ACC112 (cell line): ENCODE measurements at regions not wholly inside any gene's neighbourhood (a gene's known extent, or its start where the extent isn't known, plus 50 kb on each side); places are given as distances from the start of the nearest gene placed in this dataset.

ENCODE experiments used
- H2AFZ ChIP-seq: fragments of 200-600 bp; sonication (generic); one replicate; pipeline ENCODE4 v1.6.0; 2017; ENCODE audit warnings: antibody characterized with exemption, low read length; ENCODE audit not compliant: unreplicated experiment
- H3K27ac ChIP-seq: fragments of 200-600 bp; sonication (generic); 2 replicates; pipeline ENCODE4 v1.5.1; 2014; ENCODE audit warnings: low read depth, mild to moderate bottlenecking, antibody characterized with exemption, low read length, moderate library complexity
- H3K27me3 ChIP-seq: fragments of 200-600 bp; sonication (generic); 2 replicates; pipeline ENCODE4 v1.6.1; 2014; ENCODE audit warnings: mild to moderate bottlenecking, antibody characterized with exemption, low read length, moderate library complexity, mixed read lengths; ENCODE audit not compliant: insufficient read depth
- H3K36me3 ChIP-seq: fragments of 200-600 bp; sonication (generic); 2 replicates; pipeline ENCODE4 v1.6.1; 2016; ENCODE audit warnings: mild to moderate bottlenecking, antibody characterized with exemption, low read length, moderate library complexity, mixed read lengths; ENCODE audit not compliant: insufficient read depth
- H3K4me1 ChIP-seq: fragments of 200-600 bp; sonication (generic); one replicate; pipeline ENCODE4 v1.6.1; 2016; ENCODE audit warnings: low read length, mixed read lengths; ENCODE audit not compliant: insufficient read depth, unreplicated experiment, control insufficient read depth
- H3K4me3 ChIP-seq: fragments of 200-600 bp; sonication (generic); 2 replicates; pipeline ENCODE4 v1.5.1; 2014; ENCODE audit warnings: mild to moderate bottlenecking, low read depth, low read length
- H3K79me2 ChIP-seq: fragments of 200-600 bp; sonication (generic); one replicate; pipeline ENCODE4 v1.6.0; 2016; ENCODE audit warnings: low read length; ENCODE audit not compliant: control insufficient read depth, unreplicated experiment, insufficient read depth

DNA sequence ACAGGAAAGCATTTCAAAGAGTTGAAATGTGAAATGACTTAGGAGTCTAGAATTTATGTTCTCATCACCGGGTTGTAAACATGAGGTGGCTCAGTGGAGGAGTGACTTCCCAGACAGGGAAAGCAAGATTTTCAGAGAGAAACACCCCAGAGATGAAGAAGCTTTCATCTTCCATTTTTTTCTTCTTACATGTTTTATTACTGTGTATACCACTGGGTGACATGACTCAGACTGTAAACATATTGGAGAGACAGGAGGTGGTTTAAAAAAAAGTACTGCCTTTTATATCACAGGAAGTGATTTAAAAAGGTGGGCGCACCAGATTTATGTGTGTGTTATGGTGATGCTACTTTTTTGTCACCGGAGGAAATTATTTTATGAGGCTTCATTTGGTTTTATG lies 209.1 kb upstream of the TUT7 start:
- no peaks in the 10 kb centered on the region for H3K79me2 ChIP-seq
- no peak overlapping the region for H3K4me3 ChIP-seq
- H3K36me3 ChIP-seq, result no peaks in the 10 kb centered on the region
- H3K4me1 ChIP-seq, result peaks cover 9% of the 10 kb centered on the region
- H3K27ac ChIP-seq, result 0 out of 2 replicates have a peak overlapping the region, but pooled peaks have one; percentile 1
- H2AFZ ChIP-seq, result no peak overlapping the region
- H3K27me3 ChIP-seq, result no peaks in the 10 kb centered on the region

DNA sequence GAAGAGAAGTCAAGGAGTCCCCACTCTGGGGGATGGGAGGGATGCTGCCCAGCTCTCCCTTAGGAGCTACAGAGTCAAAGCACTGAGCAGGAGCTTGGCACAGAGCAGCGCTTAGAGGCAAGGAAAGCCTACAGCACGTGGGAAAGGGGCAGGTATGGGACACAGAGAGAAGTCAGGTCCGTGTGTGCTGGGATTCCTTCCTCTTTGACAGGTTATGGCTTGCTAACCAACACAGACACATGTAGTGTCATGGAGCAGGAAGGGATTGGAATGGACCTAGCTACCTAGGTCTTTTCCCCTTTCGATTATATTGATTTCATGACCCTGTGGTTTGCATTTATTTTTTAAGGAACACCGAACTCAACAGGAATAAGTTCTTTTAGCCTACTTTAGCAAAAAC lies 208.5 kb upstream of the TUT7 start:
- Histone ChIP-seq H3K79me2 (no peaks in the 10 kb centered on the region), H3K36me3 (no peaks in the 10 kb centered on the region), H3K4me1 (peaks cover 9% of the 10 kb centered on the region), H3K27ac (no peak overlapping the region), H2AFZ (no peak overlapping the region), H3K27me3 (no peaks in the 10 kb centered on the region), H3K4me3 (no peak overlapping the region)

DNA sequence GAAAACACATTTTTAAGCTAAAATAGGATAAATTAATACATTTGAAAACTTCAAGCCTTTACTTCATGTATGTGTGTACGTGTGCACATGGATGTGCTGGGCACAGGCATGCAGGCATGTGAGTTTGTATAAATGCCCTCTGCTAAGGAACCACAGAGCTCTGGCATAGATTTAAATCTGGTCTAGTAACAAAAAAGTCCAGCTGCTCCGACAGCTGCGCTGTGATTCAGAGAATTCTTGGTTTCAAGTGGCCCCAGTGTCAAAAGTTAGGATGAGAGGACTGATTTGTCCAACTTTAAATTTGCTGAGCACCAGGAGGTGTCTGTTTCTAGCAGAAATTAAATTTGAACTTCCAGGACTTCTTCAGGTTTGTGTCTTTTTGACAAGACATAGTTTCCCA lies 203.7 kb upstream of the TUT7 start:
- Histone ChIP-seq H3K79me2 (no peaks in the 10 kb centered on the region), H2AFZ (no peak overlapping the region), H3K4me3 (no peak overlapping the region), H3K27me3 (no peaks in the 10 kb centered on the region), H3K4me1 (peaks cover 9% of the 10 kb centered on the region), H3K27ac (no peak overlapping the region), H3K36me3 (no peaks in the 10 kb centered on the region)

DNA sequence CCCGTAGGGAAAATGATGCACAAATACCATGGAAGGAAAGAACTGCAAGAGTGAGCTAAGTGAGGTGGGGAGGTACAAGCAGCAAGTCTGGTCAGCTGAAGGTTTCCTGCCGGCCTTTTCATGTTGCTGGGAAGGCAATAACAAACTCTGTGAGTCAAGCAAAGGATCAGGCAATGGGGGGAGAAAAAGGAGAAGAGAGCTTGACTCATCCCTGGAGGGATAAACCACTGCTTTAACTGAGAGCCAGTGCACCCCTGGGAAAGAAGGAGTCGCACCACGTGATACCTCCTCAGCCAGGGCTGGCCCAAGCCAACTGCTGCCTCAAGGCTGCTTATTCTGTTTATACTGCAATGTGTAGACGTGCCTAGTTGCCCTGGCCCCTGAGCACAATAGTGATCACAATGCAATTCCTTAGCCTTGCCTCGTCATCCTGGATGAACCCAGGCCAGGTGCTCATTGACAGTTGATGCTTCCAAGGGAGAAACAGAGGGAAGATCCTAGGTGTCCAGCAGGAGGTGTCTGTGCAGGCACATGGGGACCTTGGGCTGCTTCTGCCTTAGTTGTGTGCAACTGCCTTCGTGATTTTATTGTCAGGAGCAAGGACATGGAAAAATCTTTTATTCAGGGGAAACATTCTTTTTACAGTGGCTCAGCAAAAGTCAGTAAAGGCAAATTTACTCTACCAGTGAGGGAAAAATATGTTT lies 203.0 kb upstream of the TUT7 start:
- Histone ChIP-seq H2AFZ (peak overlapping the region; percentile 23), H3K4me1 (peaks cover 9% of the 10 kb centered on the region), H3K4me3 (no peak overlapping the region), H3K36me3 (no peaks in the 10 kb centered on the region), H3K27ac (no peak overlapping the region), H3K27me3 (no peaks in the 10 kb centered on the region), H3K79me2 (no peaks in the 10 kb centered on the region)

DNA sequence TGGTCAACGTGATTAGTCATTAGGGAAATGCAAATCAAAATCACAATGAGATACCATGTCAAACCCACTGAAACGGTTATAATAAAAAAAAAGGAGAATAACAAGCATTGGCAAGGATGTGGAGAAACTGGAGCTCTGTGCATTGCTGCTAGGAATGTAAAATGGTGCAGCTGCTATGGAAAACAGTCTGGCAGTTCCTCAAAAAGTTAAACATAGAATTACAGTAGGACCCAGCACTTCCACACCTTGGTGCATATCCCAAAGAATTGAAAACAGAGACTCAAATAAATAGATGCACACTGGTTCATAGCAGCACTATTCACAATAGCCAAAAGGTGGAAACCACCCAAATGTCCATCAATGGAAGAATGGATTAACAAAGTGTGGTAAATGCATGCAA lies 201.5 kb upstream of the TUT7 start:
- Histone ChIP-seq H3K36me3 (no peaks in the 10 kb centered on the region), H2AFZ (no peak overlapping the region), H3K79me2 (no peaks in the 10 kb centered on the region), H3K4me1 (peaks cover 17% of the 10 kb centered on the region), H3K27ac (no peak overlapping the region), H3K27me3 (no peaks in the 10 kb centered on the region), H3K4me3 (no peak overlapping the region)

DNA sequence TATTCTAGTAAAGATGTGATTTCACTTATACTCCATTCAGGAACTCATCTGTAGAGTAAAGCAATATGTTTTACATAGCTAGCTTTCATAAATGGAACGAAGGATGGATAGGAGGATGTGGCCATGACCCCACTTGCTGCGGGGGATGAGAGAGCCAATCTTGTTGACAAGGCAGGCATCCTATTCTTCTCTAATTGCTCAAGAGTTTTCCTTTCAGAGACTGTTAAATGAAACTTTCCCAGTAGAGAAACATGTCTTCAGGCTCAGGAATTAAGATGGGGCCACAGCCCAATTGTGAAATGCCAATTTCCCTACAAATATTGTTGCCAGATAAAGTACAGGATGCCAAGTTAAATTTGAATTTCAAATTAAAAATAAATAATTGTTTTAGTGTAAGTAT lies 196.2 kb upstream of the TUT7 start:
- Histone ChIP-seq H3K27me3 (no peaks in the 10 kb centered on the region), H3K4me3 (no peak overlapping the region), H3K27ac (peak overlapping the region; percentile 74), H3K4me1 (peaks cover 27% of the 10 kb centered on the region), H3K79me2 (no peaks in the 10 kb centered on the region), H3K36me3 (no peaks in the 10 kb centered on the region), H2AFZ (no peak overlapping the region)

DNA sequence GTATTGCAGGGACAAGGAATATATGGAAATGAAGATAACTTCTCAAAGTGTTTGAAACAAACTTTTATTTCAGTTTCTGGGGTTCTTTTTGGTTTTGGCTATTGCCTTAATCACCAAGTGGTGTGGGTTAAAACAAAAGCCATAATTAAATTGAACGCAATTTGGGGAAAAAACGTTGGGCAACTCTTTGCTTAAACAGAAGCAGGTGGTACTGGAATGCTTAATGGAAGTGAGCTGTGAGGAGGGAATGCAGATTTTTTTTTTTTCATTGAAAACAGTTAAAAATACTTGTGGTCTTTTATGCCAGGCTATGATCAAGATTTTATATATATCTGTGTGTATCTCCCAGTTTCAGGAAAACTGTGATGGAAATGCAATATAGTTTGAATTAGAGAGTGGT lies 195.7 kb upstream of the TUT7 start:
- Histone ChIP-seq H3K79me2 (no peaks in the 10 kb centered on the region), H3K4me1 (peaks cover 27% of the 10 kb centered on the region), H2AFZ (no peak overlapping the region), H3K4me3 (no peak overlapping the region; the same call in 1 of the 2 replicates), H3K27ac (peak overlapping the region; percentile 74), H3K27me3 (no peaks in the 10 kb centered on the region), H3K36me3 (no peaks in the 10 kb centered on the region)

DNA sequence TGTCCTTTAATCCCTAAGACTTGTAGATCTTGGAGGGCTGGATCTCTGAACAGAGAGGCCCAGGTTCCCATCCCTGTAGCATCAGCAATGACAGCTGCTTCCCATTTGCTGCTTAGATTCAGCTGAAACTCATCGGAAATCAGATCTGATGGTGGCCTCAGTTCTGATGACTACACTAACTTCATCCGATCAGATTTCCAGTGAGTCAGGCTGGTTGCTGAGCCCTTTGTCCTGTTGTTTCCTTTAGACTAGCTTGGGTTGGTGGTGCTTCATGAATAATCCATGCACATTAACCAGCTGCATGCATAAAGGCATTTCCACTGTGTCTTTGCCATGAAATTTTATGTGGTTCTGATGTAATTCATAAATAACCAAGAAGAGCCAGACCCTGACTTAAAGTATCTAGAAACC lies 195.2 kb upstream of the TUT7 start:
- Histone ChIP-seq H3K27me3 (no peaks in the 10 kb centered on the region), H3K4me3 (no peak overlapping the region), H3K4me1 (peaks cover 27% of the 10 kb centered on the region), H2AFZ (no peak overlapping the region), H3K79me2 (no peaks in the 10 kb centered on the region), H3K27ac (peak overlapping the region; percentile 74), H3K36me3 (no peaks in the 10 kb centered on the region)

DNA sequence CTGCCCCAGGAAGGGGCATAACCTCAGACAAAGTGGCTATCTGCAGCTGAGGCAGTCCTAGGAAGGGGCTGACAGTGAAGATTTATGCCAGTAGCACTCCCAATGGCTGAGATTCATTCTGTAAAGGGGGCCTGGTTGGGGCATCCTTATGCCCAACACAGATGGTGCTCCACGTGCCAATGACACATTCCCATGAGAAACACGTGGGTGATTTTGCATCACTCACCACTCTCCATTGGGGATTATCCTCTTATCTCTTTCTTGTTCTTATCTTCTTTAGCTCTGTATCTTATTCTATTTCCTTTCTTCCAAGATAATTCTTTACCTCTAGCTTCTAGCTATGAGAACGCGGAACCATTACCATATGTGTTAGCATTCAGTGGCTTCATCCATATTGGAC lies 194.0 kb upstream of the TUT7 start:
- Histone ChIP-seq H3K27ac (no peak overlapping the region), H3K27me3 (no peaks in the 10 kb centered on the region), H3K4me3 (no peak overlapping the region), H3K79me2 (no peaks in the 10 kb centered on the region), H3K36me3 (no peaks in the 10 kb centered on the region), H2AFZ (no peak overlapping the region), H3K4me1 (peaks cover 27% of the 10 kb centered on the region)

DNA sequence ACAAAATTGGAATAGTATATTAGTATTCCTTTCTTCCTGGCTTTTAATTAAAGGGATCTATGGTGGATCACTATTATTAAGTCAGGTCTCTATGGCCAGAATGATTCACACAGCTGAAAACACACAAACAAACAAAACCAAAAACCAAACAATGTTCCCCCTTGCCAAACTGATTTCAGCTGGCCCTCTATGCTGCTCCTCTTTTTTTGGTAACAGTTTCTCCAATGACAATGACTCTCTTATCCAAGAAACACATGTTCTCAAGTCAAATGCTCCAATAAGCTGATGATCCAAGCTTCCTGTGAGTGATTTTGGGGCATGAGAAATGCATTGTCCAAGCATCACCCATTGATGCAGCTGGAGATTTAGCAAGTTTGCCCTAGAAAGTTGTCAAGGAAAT lies 193.4 kb upstream of the TUT7 start:
- no peak overlapping the region for H2AFZ ChIP-seq
- H3K4me3 ChIP-seq, result no peak overlapping the region
- no peak overlapping the region for H3K27ac ChIP-seq
- peaks cover 27% of the 10 kb centered on the region for H3K4me1 ChIP-seq
- no peaks in the 10 kb centered on the region for H3K36me3 ChIP-seq
- no peaks in the 10 kb centered on the region for H3K27me3 ChIP-seq
- no peaks in the 10 kb centered on the region for H3K79me2 ChIP-seq

DNA sequence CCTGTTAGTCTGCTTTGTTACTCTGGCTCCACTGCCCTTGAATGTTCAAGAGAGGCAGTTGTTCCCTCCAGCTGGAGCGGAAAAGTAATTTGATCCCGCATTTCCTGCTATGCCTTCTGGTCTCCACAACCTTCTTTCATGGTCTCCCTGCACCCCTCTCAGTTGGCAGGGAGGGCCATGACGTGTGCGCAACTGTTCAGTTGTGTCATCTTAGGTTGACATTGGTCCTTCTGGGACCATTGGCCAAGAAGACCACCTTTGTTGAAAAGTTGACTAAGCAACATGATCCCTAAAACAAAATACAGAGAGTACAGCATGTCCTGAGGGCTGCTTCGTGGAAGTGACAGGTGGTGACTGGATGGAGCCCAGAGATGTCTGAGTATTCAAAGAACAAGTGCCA lies 192.5 kb upstream of the TUT7 start:
- Histone ChIP-seq H3K79me2 (no peaks in the 10 kb centered on the region), H3K36me3 (no peaks in the 10 kb centered on the region), H3K4me3 (no peak overlapping the region), H3K27ac (no peak overlapping the region), H2AFZ (no peak overlapping the region), H3K4me1 (peaks cover 27% of the 10 kb centered on the region), H3K27me3 (no peaks in the 10 kb centered on the region)
